ENCODE measurements at regions not wholly inside any gene's neighbourhood (a gene's known extent, or its start where the extent isn't known, plus 50 kb on each side); places are given as distances from the start of the nearest gene placed in this dataset.

GRCh38 chr18:67600181-67601180 is 84.0 kb upstream of the DSEL start:
- H3K27me3 ChIP-seq = no peaks in the 10 kb centered on the region
- no peak overlapping the region for H3K4me3 ChIP-seq
- H3K4me1 ChIP-seq = no peaks in the 10 kb centered on the region
- no peaks in the 10 kb centered on the region for H3K36me3 ChIP-seq
- H3K9me3 ChIP-seq = no peaks in the 10 kb centered on the region
- ATAC-seq (ENCODE audit: low FRiP score in 2 of 2) (peak in 1 of 2 donors; percentile 24), DNase-seq (no peak)
- WGBS, 2 donors = 44 to 46% methylated on average over 7 of the region's 7 CpGs
- TF ChIP-seq POLR2AphosphoS5 (IDR thresholded peaks at IDR 0.05) = no peak
- no peak for TF ChIP-seq POLR2A (IDR thresholded peaks at IDR 0.05)
- no peak for TF ChIP-seq EP300 (IDR thresholded peaks at IDR 0.05)
- TF ChIP-seq CTCF (IDR thresholded peaks at IDR 0.05) = no peak
- no peak overlapping the region for H3K27ac ChIP-seq

GRCh38 chr18:67599277-67599676 is 82.8 kb upstream of the DSEL start:
- no peaks in the 10 kb centered on the region for H3K27me3 ChIP-seq
- ATAC-seq (ENCODE audit: low FRiP score in 2 of 2) = no peak
- H3K4me1 ChIP-seq = no peaks in the 10 kb centered on the region
- no peak overlapping the region for H3K27ac ChIP-seq
- WGBS, 2 donors = 79 to 81% methylated on average over 2 of the region's 2 CpGs
- no peak for DNase-seq
- H3K9me3 ChIP-seq = no peaks in the 10 kb centered on the region
- H3K36me3 ChIP-seq = no peaks in the 10 kb centered on the region
- TF ChIP-seq POLR2A (IDR thresholded peaks at IDR 0.05) = no peak
- TF ChIP-seq POLR2AphosphoS5 (IDR thresholded peaks at IDR 0.05) = no peak
- no peak for TF ChIP-seq CTCF (IDR thresholded peaks at IDR 0.05)
- no peak for TF ChIP-seq EP300 (IDR thresholded peaks at IDR 0.05)
- H3K4me3 ChIP-seq = no peak overlapping the region

GRCh38 chr18:67597759-67598158 is 81.2 kb upstream of the DSEL start:
- Histone ChIP-seq H3K4me3 (no peak overlapping the region), H3K4me1 (no peaks in the 10 kb centered on the region), H3K27me3 (no peaks in the 10 kb centered on the region), H3K27ac (no peak overlapping the region), H3K9me3 (no peaks in the 10 kb centered on the region), H3K36me3 (no peaks in the 10 kb centered on the region)
- ATAC-seq (ENCODE audit: low FRiP score in 2 of 2) (no peak), DNase-seq (no peak)
- 57 to 59% methylated on average over 2 of the region's 2 CpGs for WGBS, 2 donors
- TF ChIP-seq CTCF (IDR thresholded peaks at IDR 0.05) (no peak), POLR2A (IDR thresholded peaks at IDR 0.05) (no peak), POLR2AphosphoS5 (IDR thresholded peaks at IDR 0.05) (no peak), EP300 (IDR thresholded peaks at IDR 0.05) (no peak)

GRCh38 chr18:67596003-67596402 is 79.5 kb upstream of the DSEL start:
- ATAC-seq (ENCODE audit: low FRiP score in 2 of 2) (no peak), DNase-seq (no peak)
- H3K27me3 ChIP-seq = no peaks in the 10 kb centered on the region
- no peaks in the 10 kb centered on the region for H3K4me1 ChIP-seq
- H3K9me3 ChIP-seq = no peaks in the 10 kb centered on the region
- no peak overlapping the region for H3K27ac ChIP-seq
- no peak overlapping the region for H3K4me3 ChIP-seq
- WGBS, 2 donors = 96% methylated on average over 1 of the region's 1 CpG
- H3K36me3 ChIP-seq = no peaks in the 10 kb centered on the region
- no peak for TF ChIP-seq CTCF (IDR thresholded peaks at IDR 0.05)
- TF ChIP-seq EP300 (IDR thresholded peaks at IDR 0.05) = no peak
- TF ChIP-seq POLR2AphosphoS5 (IDR thresholded peaks at IDR 0.05) = no peak
- no peak for TF ChIP-seq POLR2A (IDR thresholded peaks at IDR 0.05)

Measured in upper lobe of left lung (tissue), 6 donors.